ENCODE measurements at regions not wholly inside any gene's neighbourhood (a gene's known extent, or its start where the extent isn't known, plus 50 kb on each side); places are given as distances from the start of the nearest gene placed in this dataset.

DNA sequence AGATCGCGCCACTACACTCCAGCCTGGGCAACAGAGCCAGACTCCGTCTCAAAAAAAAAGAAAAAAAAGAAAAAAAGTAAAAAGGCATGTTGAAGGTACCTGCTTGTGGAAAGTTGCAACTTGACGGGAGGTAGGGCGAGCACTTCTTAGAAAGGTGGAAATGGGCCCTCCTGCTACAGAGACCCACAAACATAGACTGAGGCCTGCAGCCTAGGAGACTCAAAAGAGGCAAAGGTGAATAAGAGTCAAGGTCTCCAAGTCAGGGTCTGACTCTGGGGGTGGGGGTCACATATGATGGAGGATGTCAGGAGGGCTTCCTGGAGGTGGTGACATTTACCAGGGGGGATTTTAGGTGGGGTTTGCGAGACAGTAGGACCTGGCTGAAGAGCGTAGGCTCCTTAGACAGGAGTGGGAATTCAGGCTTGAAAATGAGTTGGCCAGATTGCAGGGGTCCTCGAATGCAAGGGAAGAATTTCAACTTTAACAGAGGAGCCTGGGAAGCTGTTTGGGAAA lies 303.0 kb downstream of the SEC14L1 start:
- TF ChIP-seq POLR2A (IDR thresholded peaks at IDR 0.05) = no peak
- TF ChIP-seq, protein P1, sequence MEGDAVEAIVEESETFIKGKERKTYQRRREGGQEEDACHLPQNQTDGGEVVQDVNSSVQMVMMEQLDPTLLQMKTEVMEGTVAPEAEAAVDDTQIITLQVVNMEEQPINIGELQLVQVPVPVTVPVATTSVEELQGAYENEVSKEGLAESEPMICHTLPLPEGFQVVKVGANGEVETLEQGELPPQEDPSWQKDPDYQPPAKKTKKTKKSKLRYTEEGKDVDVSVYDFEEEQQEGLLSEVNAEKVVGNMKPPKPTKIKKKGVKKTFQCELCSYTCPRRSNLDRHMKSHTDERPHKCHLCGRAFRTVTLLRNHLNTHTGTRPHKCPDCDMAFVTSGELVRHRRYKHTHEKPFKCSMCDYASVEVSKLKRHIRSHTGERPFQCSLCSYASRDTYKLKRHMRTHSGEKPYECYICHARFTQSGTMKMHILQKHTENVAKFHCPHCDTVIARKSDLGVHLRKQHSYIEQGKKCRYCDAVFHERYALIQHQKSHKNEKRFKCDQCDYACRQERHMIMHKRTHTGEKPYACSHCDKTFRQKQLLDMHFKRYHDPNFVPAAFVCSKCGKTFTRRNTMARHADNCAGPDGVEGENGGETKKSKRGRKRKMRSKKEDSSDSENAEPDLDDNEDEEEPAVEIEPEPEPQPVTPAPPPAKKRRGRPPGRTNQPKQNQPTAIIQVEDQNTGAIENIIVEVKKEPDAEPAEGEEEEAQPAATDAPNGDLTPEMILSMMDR (IDR thresholded peaks at IDR 0.05) = no peak
- TF ChIP-seq EP300 (IDR thresholded peaks at IDR 0.05; ENCODE audit: low read depth) = no peak
- no peak for TF ChIP-seq POLR2AphosphoS5 (IDR thresholded peaks at IDR 0.05)

Data from transverse colon (tissue), 4 donors.